HepG2 (cell line): ENCODE measurements at regions not wholly inside any gene's neighbourhood (a gene's known extent, or its start where the extent isn't known, plus 50 kb on each side); places are given as distances from the start of the nearest gene placed in this dataset.

Experiments used
- ATAC-seq: fragments of 200-7000 bp; cut with Tn5 transposase; 3 replicates; pipeline ENCODE4 v1.9.1; 2020; ENCODE audit warnings: mild to moderate bottlenecking, moderate library complexity
- BruUV-seq: library from RNA; stranded (reverse); fragments of 400-500 nt; replicated peaks from 2 replicates; lab custom pipeline; 2021; lab: Mats Ljungman, UMichigan
- CTCF ChIA-PET: fragments of 300-600 bp; formaldehyde crosslinking; extraction: SDS; loops from one replicate; lab custom pipeline; 2021; ENCODE audit warnings: low total read pairs, inconsistent platforms, low intra/inter-chr PET ratio; lab: Yijun Ruan, JAX
- POLR2A ChIA-PET: fragments of 350-600 bp; sonication (Branson Sonifier 250); formaldehyde crosslinking; loops from one replicate; lab custom pipeline; 2020; ENCODE audit warnings: antibody characterized with exemption, inconsistent platforms; lab: Yijun Ruan, JAX
- DNase-seq: peaks from one replicate; pipeline ENCODE4 v3.0.0-alpha.2; 2015; ENCODE audit warnings: low spot score
- FAIRE-seq: peaks from 3 replicates; lab custom pipeline; 2011; peaks lifted over from hg19 to GRCh38; lab: Jason Lieb, UNC
- H2AFZ ChIP-seq: one replicate; pipeline ENCODE4 v1.6.1; 2011; ENCODE audit warnings: low read length, inconsistent platforms
- H3K27ac ChIP-seq: fragments of 300-600 bp; 3 replicates; pipeline ENCODE4 v1.8.0; 2011; ENCODE audit warnings: mixed run types, mild to moderate bottlenecking, mixed read lengths, low read length, inconsistent platforms; ENCODE audit not compliant: insufficient read depth; ENCODE audit errors: extremely low read length
- H3K27me3 ChIP-seq, 2 experiments: fragments of 200-600 bp in 1 of 2; 2 replicates in 1 of 2; 3 replicates in 1 of 2; pipeline versions ENCODE4 v1.6.0 to v1.8.0; 2011; ENCODE audit warnings: low read length in 2 of 2, mild to moderate bottlenecking in 2 of 2, moderate library complexity in 2 of 2, inconsistent platforms in 1 of 2; ENCODE audit not compliant: insufficient read depth in 2 of 2, control insufficient read depth in 1 of 2
- H3K36me3 ChIP-seq, 2 experiments: fragments of 200-600 bp in 1 of 2; replicated peaks in 1 of 2; 2 replicates in 1 of 2; 3 replicates in 1 of 2; pipeline versions ENCODE4 v1.5.1 to v1.8.0; 2011; ENCODE audit warnings: low read length in 2 of 2, inconsistent platforms in 1 of 2; ENCODE audit not compliant: insufficient read depth in 2 of 2, control insufficient read depth in 1 of 2
- H3K4me1 ChIP-seq: 2 replicates; pipeline ENCODE4 v1.5.1; 2012; ENCODE audit warnings: low read length, inconsistent platforms; ENCODE audit not compliant: insufficient read depth
- H3K4me2 ChIP-seq: 2 replicates; pipeline ENCODE4 v1.6.0; 2011; ENCODE audit warnings: low read depth, low read length, inconsistent platforms
- H3K4me3 ChIP-seq, 3 experiments: fragments of 200-600 bp in 1 of 3; sonication (generic), shearing (Covaris generic) in 1 of 3; replicated peaks in 1 of 3; 2 replicates each; pipeline ENCODE4 v1.5.1; 2011 to 2016; ENCODE audit warnings: low read length in 3 of 3, inconsistent platforms in 2 of 3, low read depth in 2 of 3, mild to moderate bottlenecking in 2 of 3, control low read depth in 1 of 3, mixed read lengths in 1 of 3; ENCODE audit not compliant: insufficient read depth in 1 of 3
- H3K79me2 ChIP-seq: one replicate; pipeline ENCODE4 v1.6.1; 2011; ENCODE audit warnings: low read length, inconsistent platforms; ENCODE audit not compliant: insufficient read depth
- H3K9ac ChIP-seq: 2 replicates; pipeline ENCODE4 v1.6.0; 2011; ENCODE audit warnings: mild to moderate bottlenecking, low read depth, low read length, inconsistent platforms; ENCODE audit not compliant: insufficient read depth
- H3K9me3 ChIP-seq: 2 replicates; pipeline ENCODE4 v1.5.1; 2012; ENCODE audit warnings: mild to moderate bottlenecking, low read length
- H4K20me1 ChIP-seq: 2 replicates; pipeline ENCODE4 v1.6.0; 2011; ENCODE audit warnings: inconsistent platforms, mild to moderate bottlenecking, low read length, moderate library complexity; ENCODE audit not compliant: insufficient read depth
- CEBPG ChIP-seq: IDR thresholded peaks from 2 replicates; pipeline ENCODE4 v1.6.1; 2016
- KDM1A ChIP-seq: IDR thresholded peaks from 2 replicates; pipeline ENCODE4 v1.6.1; 2016; ENCODE audit warnings: missing compliant biosample characterization
- KLF16 ChIP-seq, 2 experiments: sonication (generic) in 1 of 2; formaldehyde crosslinking in 1 of 2; IDR thresholded peaks; 2 replicates each; pipeline versions ENCODE4 v1.6.1 to v1.8.0; 2016 to 2023; ENCODE audit warnings: missing genetic modification reagents in 2 of 2, missing compliant biosample characterization in 1 of 2
- NR2C2 ChIP-seq: sonication (generic); formaldehyde crosslinking; IDR thresholded peaks from 2 replicates; pipeline ENCODE4 v1.4.0; 2020; ENCODE audit warnings: missing genetic modification reagents, mild to moderate bottlenecking, moderate library complexity, borderline replicate concordance
- POLR2AphosphoS5 ChIP-seq: IDR thresholded peaks from 2 replicates; pipeline ENCODE4 v1.6.1; 2012; ENCODE audit warnings: low read depth, low read length
- RBFOX2 ChIP-seq: fragments of 200-400 bp; formaldehyde crosslinking; IDR thresholded peaks from 2 replicates; pipeline ENCODE4 v1.6.1; 2017; ENCODE audit warnings: low read depth, mild to moderate bottlenecking, low read length
- SATB2 ChIP-seq: sonication (generic); formaldehyde crosslinking; IDR thresholded peaks from 2 replicates; pipeline ENCODE4 v1.5.0; 2020; ENCODE audit warnings: missing genetic modification reagents
- SMC3 ChIP-seq: IDR thresholded peaks from 2 replicates; pipeline ENCODE4 v1.6.1; 2011; ENCODE audit warnings: low read length, improper control_type of control experiment
- SRY ChIP-seq: sonication (generic); formaldehyde crosslinking; IDR thresholded peaks from 2 replicates; pipeline ENCODE4 v1.8.0; 2022; ENCODE audit warnings: mild to moderate bottlenecking, missing genetic modification reagents
- YEATS2 ChIP-seq: sonication (generic); formaldehyde crosslinking; IDR thresholded peaks from 2 replicates; pipeline ENCODE4 v1.4.0; 2020; ENCODE audit warnings: missing genetic modification reagents, borderline replicate concordance
- ZFX ChIP-seq: sonication (generic); formaldehyde crosslinking; IDR thresholded peaks from 2 replicates; pipeline ENCODE4 v1.4.0; 2020; ENCODE audit warnings: mild to moderate bottlenecking, low read depth, missing genetic modification reagents, moderate library complexity
- ZNF225 ChIP-seq: sonication (generic); formaldehyde crosslinking; IDR thresholded peaks from 2 replicates; pipeline ENCODE4 v1.4.0; 2020; ENCODE audit warnings: mild to moderate bottlenecking, missing genetic modification reagents
- ZNF234 ChIP-seq: sonication (generic); formaldehyde crosslinking; conservative IDR thresholded peaks from 2 replicates; pipeline ENCODE4 v1.5.1; 2020; ENCODE audit warnings: mild to moderate bottlenecking, missing genetic modification reagents
- ZNF7 ChIP-seq: IDR thresholded peaks from 2 replicates; pipeline ENCODE4 v1.6.1; 2016; ENCODE audit warnings: missing biosample characterization, missing genetic modification reagents
- ZNF788 ChIP-seq: sonication (generic); formaldehyde crosslinking; IDR thresholded peaks from 2 replicates; pipeline ENCODE4 v1.5.0; 2020; ENCODE audit warnings: mild to moderate bottlenecking, missing genetic modification reagents, borderline replicate concordance
- WGBS: methylation state at CpG from one replicate; pipeline ENCODE4 v1.1.6; 2017; ENCODE audit warnings: low lambda C conversion rate; 5-methylcytosine and 5-hydroxymethylcytosine counted together
- in situ Hi-C: cut with HindIII; loops from 2 replicates; pipeline ENCODE4 v1.10.0; 2017; ENCODE audit warnings: low pct_unique_long_range_greater_than_20kb; ENCODE audit not compliant: extremely low pct_ligation_motif_present
- intact Hi-C: fragments of 100-400 bp; cut with micrococcal nuclease; formaldehyde crosslinking; loops from one replicate; pipeline ENCODE4 v1.10.0; 2022; ENCODE audit not compliant: unreplicated experiment
- TF ChIP-seq, protein P1 (sequence below): sonication (generic); formaldehyde crosslinking; IDR thresholded peaks from 2 replicates; pipeline ENCODE4 v1.5.1; 2020; ENCODE audit warnings: missing genetic modification reagents, mild to moderate bottlenecking, borderline replicate concordance
- TF ChIP-seq, protein P2 (sequence below): sonication (generic); formaldehyde crosslinking; IDR thresholded peaks from 2 replicates; pipeline ENCODE4 v1.4.0; 2020; ENCODE audit warnings: missing genetic modification reagents, low read depth, mild to moderate bottlenecking, borderline replicate concordance
- TF ChIP-seq, protein P3 (sequence below): sonication (generic); formaldehyde crosslinking; IDR thresholded peaks from 2 replicates; pipeline ENCODE4 v1.8.0; 2022; ENCODE audit warnings: mild to moderate bottlenecking, missing genetic modification reagents; ENCODE audit not compliant: insufficient replicate concordance

DNA sequence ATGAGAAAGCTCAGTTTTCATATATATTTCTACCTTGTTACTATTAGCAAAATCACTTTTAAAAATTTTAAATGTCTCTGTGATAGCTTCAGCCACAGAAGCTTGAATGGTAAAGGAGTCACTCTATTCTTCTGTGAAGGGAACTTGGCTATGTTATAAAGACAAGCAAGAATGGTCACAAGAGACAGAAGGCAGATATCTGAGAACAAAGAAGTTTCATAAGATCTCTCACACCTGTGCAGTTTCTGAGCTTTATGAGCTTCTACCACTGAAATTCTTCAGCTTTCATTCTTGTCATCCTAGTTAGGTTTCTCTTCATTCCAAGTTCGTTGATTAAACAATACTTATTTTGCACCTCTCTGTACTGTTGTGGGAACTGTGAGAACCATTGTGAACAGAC is 853.4 kb downstream of the IGSF11 start:
- Histone ChIP-seq H2AFZ (no peak overlapping the region), H3K79me2 (no peaks in the 10 kb centered on the region), H3K36me3 (no peaks in the 10 kb centered on the region), H3K27me3 (no peaks in the 10 kb centered on the region), H3K4me3 (no peak overlapping the region), H3K9me3 (peaks cover 78% of the 10 kb centered on the region), H3K9ac (no peak overlapping the region), H4K20me1 (no peaks in the 10 kb centered on the region), H3K4me2 (no peak overlapping the region), H3K4me1 (no peaks in the 10 kb centered on the region), H3K27ac (no peak overlapping the region)
- no TSS peak for BruUV-seq
- DNase-seq, result no peak
- WGBS, result 0% methylated on average over 1 of the region's 1 CpG
- intact Hi-C loops (no loop called here), in situ Hi-C loops (no loop called here)
- ATAC-seq, result no peak
- ChIA-PET CTCF (no interaction called here), POLR2A (no interaction called here)
- no peak for FAIRE-seq
- TF ChIP-seq ZNF225 (CRISPR knock-in tag) (no peak), YEATS2 (CRISPR knock-in tag) (no peak), SMC3 (no peak), ZNF234 (no peak), POLR2AphosphoS5 (no peak), NR2C2 (no peak), SATB2 (no peak), RBFOX2 (no peak), CEBPG (no peak), ZNF788 (CRISPR knock-in tag) (no peak), KLF16 (CRISPR knock-in tag; IDR thresholded peaks at IDR 0.05) (no peak), ZFX (CRISPR knock-in tag) (no peak), ZNF7 (CRISPR knock-in tag) (no peak), SRY (CRISPR knock-in tag) (no peak), KDM1A (CRISPR knock-in tag) (no peak)
- TF ChIP-seq, protein P1, sequence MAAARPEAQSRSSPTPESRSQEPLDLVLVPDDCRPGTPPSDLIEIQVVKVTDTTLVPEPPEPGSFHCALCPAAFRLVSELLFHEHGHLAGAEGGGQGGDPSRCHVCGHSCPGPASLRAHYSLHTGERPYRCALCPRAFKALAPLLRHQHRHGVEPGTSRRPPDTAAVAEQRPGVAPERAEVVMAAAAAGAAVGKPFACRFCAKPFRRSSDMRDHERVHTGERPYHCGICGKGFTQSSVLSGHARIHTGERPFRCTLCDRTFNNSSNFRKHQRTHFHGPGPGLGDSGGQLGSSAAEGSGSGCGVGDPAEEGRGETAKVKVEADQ (CRISPR knock-in tag), result no peak
- TF ChIP-seq, protein P2, sequence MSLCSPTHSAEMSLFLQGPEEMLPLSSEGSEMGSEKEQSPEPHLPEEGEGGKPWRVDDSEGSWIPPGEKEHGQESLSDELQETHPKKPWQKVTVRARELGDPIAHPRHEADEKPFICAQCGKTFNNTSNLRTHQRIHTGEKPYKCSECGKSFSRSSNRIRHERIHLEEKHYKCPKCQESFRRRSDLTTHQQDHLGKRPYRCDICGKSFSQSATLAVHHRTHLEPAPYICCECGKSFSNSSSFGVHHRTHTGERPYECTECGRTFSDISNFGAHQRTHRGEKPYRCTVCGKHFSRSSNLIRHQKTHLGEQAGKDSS (CRISPR knock-in tag), result no peak
- TF ChIP-seq, protein P3, sequence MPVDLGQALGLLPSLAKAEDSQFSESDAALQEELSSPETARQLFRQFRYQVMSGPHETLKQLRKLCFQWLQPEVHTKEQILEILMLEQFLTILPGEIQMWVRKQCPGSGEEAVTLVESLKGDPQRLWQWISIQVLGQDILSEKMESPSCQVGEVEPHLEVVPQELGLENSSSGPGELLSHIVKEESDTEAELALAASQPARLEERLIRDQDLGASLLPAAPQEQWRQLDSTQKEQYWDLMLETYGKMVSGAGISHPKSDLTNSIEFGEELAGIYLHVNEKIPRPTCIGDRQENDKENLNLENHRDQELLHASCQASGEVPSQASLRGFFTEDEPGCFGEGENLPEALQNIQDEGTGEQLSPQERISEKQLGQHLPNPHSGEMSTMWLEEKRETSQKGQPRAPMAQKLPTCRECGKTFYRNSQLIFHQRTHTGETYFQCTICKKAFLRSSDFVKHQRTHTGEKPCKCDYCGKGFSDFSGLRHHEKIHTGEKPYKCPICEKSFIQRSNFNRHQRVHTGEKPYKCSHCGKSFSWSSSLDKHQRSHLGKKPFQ (CRISPR knock-in tag), result no peak
